Nucleus accumbens (tissue), 56 donors: ENCODE measurements at regions not wholly inside any gene's neighbourhood (a gene's known extent, or its start where the extent isn't known, plus 50 kb on each side); places are given as distances from the start of the nearest gene placed in this dataset.
"Not testable (repeated sequence)": the region's sequence is repeated elsewhere in the genome, so short reads cannot be mapped to it uniquely, and the experiment has no call there.

Experiments
- DNase-seq, 56 donors: peaks; one replicate each; lab custom pipeline; 2025; lab: John Stamatoyannopoulos, UW

DNA sequence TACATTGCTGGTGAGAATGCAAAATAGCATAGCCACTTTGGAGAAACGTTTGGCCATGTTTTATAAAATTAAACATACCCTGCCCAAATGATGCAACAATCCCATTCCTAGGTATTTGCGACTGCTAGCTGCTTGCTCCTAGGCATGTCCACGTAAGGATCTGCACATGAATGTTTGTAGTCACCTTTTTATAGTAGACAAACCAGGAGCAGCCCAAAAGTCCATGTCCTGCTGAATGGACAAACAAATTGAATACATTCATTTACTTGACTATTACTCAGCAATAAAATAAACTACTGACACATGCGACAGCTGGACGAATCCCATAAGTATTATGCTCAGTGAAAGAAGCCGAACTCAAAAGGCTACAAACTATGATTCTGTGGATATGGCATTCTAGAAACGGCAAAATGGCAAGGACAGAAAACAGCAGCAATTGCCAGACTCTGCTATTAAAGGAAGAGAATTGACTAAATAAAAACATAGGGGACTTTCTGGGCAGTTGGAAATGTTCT is 161.9 kb upstream of the GALNT2 start:
- no peak for DNase-seq

DNA sequence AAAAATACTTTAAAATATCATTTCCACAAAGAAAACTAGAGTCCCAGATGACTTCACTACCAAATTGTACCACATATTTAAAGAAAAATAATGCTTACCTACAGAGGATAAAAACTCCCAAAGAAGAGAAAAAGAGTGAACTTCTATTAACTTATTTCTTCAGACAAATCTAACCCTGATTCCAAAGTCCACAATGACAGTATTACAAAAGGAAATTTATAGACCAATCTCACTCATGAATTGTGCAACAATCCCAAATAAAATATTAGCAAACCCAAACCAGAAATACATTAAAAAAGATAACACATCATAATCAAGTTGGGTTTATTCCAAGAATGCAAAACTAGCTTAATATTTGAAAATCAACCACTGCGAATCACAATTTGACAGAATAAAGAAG is 161.4 kb upstream of the GALNT2 start:
- DNase-seq: no peak

GRCh38 chr1:229907884-229908638 is 159.0 kb upstream of the GALNT2 start:
- no peak for DNase-seq

- no peak for DNase-seq
Observed at GRCh38 chr1:229908689-229909088, 158.3 kb upstream of the GALNT2 start.

- peak in 1 of 56 donors; percentile 7 for DNase-seq
Observed at GRCh38 chr1:229913489-229913888, 153.5 kb upstream of the GALNT2 start.

DNA sequence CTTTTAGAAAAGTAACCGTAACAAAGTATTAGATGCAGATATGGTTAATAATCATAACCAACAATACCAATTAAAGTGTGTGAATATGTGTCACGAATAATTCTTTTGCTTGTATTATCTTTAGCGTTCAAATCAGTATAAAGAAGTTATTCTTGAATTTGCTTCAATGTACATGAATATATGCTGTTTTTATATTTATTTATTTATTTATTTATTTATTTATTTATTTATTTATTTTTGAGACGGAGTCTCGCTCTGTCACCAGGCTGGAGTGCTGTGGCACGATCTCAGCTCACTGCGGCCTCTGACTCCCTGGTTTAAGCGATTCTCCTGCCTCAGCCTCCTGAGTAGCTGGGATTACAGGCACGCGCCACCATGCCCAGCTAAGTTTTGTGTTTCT is 147.6 kb upstream of the GALNT2 start:
- DNase-seq: not testable (repeated sequence)

DNA sequence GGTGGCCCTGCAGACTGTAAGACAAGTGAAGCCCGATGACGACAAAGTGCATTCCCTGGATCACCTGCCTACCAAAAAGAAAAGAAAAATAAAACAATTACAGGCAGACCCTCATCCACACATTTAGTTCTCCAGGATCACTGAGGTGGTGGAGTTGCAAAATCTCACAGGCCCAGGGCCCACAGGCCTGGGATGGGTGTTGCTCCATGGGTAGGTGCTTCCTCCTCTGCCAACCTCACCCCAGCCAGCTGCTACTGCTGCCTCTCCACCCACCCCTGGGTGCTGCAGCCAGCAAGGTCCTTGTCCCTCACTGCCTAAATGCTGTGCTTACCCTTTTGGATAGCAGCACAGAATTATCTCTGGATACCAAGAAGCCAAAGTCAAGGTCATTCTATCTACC is 146.4 kb upstream of the GALNT2 start:
- DNase-seq: no peak

DNA sequence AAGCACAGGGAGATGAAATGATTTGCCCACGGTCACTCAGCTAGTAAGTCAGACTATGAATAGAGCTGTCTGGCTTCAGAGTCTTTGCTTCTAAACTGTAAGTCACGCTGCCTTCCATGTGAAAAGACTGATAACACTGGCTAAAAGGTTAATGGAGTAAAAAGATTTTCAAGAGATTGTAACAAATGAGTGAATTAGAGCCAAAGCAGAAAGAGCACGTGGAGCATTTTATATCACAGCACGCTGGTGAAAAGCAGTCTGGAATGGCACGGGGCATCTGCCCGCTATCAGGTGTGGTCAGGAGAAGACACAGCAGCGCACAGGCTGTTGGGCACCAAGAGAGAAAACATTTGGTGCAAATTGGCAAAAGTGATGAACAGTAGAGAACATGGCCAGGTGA is 144.8 kb upstream of the GALNT2 start:
- DNase-seq: no peak

DNA sequence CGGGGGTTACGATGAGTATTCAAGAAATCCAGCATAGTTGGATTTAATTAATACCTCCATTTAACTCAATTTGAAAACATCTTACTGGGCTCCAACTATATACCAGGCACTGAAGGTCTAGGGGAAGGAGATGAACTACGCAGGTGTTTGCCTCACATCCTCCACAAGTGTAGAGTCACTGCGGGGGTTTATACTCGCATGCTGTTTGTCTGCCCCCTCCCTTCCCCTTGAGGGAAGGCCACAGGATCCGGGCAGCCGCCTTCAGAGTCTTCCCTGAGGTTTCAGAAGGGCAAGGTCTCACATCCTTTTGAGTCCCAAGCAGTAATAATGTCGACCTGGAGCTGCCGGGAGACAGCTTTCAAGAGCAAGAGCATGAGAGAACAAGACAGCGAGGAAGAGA is 142.4 kb upstream of the GALNT2 start:
- no peak for DNase-seq

GRCh38 chr1:229928767-229929166 is 138.3 kb upstream of the GALNT2 start:
- no peak for DNase-seq

DNA sequence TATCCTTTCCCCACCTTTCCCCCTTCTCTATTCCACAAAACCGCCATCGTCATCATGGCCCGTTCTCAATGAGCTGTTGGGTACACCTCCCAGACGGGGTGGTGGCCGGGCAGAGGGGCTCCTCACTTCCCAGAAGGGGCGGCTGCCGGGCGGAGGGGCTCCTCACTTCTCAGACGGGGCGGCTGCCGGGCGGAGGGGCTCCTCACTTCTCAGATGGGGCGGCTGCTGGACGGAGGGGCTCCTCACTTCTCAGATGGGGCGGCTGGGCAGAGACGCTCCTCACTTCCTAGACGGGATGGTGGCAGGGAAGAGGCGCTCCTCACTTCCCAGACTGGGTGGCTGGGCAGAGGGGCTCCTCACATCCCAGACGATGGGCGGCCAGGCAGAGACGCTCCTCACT is 135.3 kb upstream of the GALNT2 start:
- not testable (repeated sequence) for DNase-seq

- DNase-seq: not testable (repeated sequence)
Observed at GRCh38 chr1:229935157-229935556, 131.9 kb upstream of the GALNT2 start.

GRCh38 chr1:229938551-229938950 is 128.5 kb upstream of the GALNT2 start:
- no peak for DNase-seq

DNA sequence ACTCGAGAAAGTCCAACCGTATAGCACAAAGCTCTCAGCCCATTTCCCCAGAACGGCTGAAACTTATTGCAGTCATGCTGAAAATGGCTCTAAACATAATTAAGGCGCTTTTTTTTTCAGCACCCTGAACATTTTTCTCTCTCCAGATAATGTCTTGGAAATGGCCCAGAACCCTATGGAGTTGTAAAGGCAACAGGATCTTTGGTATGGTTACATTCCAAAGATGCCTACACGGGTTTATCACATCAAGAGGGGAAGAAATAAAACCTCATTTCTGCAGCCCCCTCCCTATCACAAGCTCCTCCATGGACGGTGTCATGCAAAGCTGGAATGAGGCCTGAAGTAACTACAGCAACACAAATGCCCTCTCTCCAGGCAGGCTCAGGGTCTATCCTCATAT is 126.4 kb upstream of the GALNT2 start:
- DNase-seq: no peak

DNA sequence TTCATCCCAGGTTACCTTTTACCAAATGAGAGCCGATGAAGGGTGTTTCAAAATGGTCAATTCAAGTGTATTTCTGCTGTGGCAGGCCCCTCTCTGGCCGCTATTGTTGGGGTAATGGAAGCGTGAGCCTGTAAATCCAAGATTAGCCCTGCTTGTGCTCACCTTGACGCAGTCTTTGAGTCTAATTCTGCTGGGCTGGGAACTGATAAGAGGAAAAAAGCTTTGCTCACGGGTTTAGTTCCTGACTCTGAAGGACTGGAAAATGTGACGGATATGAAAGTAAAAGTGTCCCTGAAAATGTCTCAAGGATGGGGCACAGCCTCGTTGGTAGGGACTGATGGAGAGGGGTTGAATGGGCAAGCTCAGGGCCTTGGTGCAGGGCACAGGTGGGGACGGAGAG is 125.9 kb upstream of the GALNT2 start:
- no peak for DNase-seq

GRCh38 chr1:229941831-229942230 is 125.2 kb upstream of the GALNT2 start:
- no peak for DNase-seq

DNA sequence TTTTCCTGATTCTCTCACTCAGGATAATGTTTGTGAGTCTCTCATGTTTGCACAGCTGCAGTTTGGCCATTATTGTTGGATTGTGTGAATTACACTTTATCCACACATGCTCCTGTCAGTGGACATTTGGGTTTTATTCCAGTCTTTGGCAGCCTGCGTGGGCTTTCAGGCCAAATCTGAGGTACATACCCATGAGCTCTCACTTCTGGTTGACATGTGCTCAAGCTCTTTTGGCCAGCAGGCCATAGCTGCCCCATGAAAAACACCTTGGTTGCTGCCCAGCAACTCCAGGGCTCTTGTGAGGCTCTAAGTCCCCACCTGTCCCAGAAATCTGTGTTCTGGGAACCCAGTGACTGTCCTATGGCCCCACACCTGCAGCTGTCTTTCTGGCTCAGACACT is 124.5 kb upstream of the GALNT2 start:
- no peak for DNase-seq

DNA sequence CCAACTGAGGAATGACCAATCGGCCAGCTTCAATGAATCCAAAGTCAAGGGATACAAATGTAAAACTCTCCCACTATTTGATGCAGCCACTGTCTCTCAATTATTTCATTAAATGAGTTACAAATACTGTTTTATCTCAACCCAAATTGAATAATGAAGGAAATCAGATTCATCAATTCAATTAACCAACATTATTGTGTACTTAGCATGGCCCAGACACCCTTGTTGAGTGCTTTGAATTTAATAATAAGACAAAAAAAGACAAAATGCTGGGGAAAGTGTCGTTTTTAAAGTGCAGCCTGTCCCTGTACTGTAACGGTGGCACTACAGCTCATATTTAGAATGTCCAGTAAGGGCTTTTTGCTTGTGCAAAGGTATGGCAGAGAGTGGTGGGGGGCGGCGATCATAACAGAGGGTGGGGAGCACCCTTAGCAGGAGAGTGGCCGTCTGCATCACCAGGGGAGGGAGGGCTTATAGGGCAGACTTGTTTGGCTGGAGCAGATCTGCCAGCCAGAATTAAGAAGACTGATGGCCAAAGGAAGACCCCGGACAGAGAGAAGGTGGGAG is 123.8 kb upstream of the GALNT2 start:
- no peak for DNase-seq

DNA sequence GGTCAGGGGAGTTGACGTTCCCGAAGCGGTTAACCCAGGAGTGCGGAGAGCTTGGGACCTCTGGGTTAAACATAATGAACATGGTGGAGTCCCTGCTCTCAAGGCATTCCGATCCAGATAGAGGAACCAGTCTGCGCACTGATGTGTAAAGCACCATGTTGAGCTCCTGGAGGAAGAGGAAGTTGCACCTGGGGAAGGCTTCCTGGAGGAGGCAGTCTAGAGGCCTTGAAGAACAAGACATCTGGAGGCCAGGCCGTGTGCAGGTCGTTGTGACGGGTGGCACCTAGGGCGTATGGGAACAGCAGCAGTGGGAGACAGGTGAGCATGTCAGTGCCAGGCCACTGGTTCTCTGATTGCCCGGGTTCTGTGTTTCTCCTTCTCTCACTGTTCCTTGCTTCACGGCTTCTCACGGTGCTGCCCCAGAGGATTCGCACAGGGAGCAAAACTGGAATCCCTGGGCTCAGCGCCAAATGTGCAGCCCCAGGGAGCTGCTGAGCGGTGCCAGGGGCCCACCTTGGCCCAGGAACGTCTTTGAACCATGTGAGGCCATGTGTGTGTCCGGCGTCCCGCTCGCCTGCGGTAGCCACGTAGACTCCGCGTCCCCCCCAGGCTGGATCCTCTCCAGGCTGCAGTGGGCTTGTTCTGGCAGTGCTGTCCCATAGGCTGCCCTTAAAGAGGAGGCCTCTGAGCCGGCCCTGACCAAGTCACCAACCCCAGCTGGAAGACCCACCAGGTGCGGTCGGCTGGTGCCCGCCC is 122.9 kb upstream of the GALNT2 start:
- DNase-seq: no peak

DNA sequence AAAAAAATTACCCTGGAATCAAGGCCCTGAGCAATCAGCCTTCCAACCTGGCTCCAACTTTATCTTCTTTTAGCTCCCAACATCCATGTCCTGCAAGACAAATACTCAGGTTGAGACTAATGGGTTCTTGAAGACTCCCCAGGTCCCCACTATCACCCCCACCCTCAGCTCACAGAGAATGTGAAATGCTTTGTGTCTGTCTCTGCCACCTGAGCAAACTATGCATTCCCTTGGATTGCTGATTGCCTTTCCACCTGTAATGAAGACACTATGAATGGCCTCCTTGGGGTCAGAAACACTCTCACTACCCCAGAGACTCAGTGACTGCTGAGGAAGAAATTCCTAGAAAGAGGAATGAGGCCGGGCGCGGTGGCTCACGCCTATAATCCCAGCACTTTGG is 121.2 kb upstream of the GALNT2 start:
- DNase-seq: no peak

GRCh38 chr1:229947968-229948367 is 119.1 kb upstream of the GALNT2 start:
- no peak for DNase-seq

- DNase-seq: no peak
Observed at GRCh38 chr1:229948438-229948837, 118.6 kb upstream of the GALNT2 start.
